Retinal pigment epithelial cell (primary cell): ENCODE measurements at regions not wholly inside any gene's neighbourhood (a gene's known extent, or its start where the extent isn't known, plus 50 kb on each side); places are given as distances from the start of the nearest gene placed in this dataset.
A peak's percentile ranks its signal among the peaks of the same experiment; 100 is the strongest.

Experiments used
- DNase-seq: peaks from one replicate; pipeline ENCODE4 v3.0.0-alpha.2; 2010; ENCODE audit warnings: low read depth
- H3K4me3 ChIP-seq: 2 replicates; pipeline ENCODE4 v1.5.1; 2011; ENCODE audit warnings: mild to moderate bottlenecking, low read length, control low read depth, moderate library complexity
- CTCF ChIP-seq: conservative IDR thresholded peaks from 2 replicates; pipeline ENCODE4 v1.5.1; 2011; ENCODE audit warnings: low read depth, low read length, control low read depth, inconsistent platforms

DNA sequence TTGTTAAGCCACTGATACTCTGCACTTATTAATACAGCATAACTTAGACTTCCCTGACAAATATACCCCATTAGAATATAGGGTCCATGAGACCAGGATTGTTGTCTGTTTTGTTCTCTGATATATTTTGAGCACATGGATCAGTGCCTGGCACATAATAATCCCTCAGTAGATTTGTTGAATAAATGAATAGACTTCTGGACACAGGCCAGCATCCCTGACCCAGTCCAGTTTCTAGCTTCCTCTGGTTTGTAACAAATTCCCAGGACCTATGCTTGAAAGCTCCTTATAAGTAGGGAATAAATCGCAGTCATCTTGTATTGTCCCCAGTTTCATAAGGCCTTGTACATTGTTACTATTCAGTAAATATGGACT is 58.2 kb upstream of the GADD45A start:
- DNase-seq = peak; percentile 61
- H3K4me3 ChIP-seq = no peak overlapping the region
- TF ChIP-seq CTCF = no peak

- no peak overlapping the region for H3K4me3 ChIP-seq
- no peak for TF ChIP-seq CTCF
These were observed 57.7 kb upstream of the GADD45A start for GRCh38 chr1:67627336-67627735.

DNA sequence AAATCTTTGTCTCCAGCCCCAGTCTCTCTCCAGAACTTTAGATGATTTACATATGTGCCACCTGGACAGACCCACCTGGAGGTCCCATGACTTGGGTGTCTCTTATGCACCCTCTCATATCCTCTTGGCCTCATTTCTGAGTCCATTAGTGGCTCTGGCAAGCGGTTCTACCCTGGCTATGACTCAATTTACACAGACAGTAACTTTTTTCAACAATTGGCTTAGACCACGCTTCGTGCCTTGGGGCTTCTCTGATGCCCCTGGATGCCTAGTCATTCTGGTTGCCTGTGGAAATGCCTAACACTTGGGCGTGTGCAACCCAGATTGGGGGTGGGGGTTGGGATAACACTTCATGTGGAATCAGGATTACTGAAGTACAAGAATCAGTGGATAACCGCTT is 57.1 kb upstream of the GADD45A start:
- DNase-seq = no peak
- no peak overlapping the region for H3K4me3 ChIP-seq
- TF ChIP-seq CTCF = no peak

More at GRCh38 chr1:67627336-67627735, 57.7 kb upstream of the GADD45A start:
- DNase-seq = no peak

GRCh38 chr1:67629370-67630075 is 55.5 kb upstream of the GADD45A start:
- DNase-seq = no peak
- no peak overlapping the region for H3K4me3 ChIP-seq
- TF ChIP-seq CTCF = no peak

DNA sequence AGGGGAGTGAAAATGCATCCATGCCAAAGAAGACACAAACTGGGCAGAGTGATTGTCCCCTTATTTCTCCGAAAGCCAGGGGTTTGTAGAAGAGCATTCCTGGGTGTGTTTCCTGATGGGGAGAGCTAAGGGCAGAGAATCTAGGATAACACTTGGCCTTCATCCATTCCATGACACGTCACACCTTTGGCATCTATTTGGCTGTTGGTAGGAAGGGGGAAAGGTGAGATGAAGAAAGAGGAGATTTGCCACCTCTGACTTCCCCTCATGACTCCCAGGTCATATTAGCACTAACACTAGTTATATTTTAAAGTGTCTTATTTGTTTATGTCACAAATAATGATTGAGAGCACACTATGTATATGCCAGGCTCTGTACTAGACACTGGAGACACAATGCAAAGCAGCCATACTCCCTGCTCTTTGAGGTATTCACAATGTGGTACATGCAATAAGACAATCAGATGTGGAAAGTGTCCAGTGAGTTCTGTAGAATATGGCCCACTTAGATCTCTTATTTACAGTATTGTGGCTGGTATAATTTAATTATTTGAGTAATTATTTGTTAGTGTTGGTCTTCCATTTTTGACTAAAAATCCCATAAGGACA is 54.5 kb upstream of the GADD45A start:
- H3K4me3 ChIP-seq = no peak overlapping the region
- TF ChIP-seq CTCF = no peak
- no peak for DNase-seq

DNA sequence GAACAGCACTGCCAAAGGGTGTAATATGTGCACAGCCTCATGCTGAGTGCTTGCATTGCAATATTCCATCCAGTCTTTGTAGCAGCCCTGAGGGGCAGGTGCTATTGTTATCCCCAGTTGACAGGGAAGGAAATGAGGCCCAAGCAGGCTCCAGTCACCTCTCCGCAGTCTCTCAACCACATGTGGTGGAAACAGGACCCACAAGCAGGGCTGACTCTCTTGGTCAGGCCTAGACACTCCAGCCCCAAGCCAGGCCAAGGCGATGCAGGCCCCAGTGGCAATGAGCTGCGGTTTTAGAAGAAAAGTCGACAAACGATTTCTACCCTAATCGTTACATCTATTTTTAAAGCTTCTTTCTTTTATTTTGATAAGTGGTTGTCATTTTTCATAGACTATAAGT is 52.6 kb upstream of the GADD45A start:
- DNase-seq = no peak
- no peak for TF ChIP-seq CTCF
- no peak overlapping the region for H3K4me3 ChIP-seq
